ENCODE measurements at regions not wholly inside any gene's neighbourhood (a gene's known extent, or its start where the extent isn't known, plus 50 kb on each side); places are given as distances from the start of the nearest gene placed in this dataset.
A peak's percentile ranks its signal among the peaks of the same experiment; 100 is the strongest.

DNA sequence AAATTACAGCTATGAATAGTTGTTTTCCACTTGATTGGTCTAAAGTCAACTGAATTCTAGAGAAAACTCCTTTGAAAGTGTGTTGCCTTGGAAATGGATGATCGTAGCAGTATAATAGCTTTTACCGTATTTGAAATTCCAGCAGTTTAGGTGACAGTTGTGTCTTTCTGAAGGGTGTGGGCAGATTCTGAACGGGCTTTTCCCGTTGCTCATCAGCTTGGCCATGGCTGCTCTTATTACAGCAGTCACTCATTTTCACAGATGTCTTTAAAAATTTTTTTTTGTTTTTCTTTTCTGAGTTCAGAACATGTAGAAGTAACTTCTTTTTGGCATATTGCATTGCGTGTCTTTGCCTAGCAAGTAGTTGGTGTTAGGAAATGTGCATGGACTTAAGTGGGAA is 69.6 kb upstream of the SLC4A4 start:
- H3K4me3 Mint-ChIP-seq, result no peak overlapping the region
- H3K27ac Mint-ChIP-seq, result no peak overlapping the region
- TF ChIP-seq MYBL2 (CRISPR knock-in tag; IDR thresholded peaks at IDR 0.05) (no peak), MXD4 (CRISPR knock-in tag; IDR thresholded peaks at IDR 0.05; ENCODE audit: borderline replicate concordance) (no peak), ESRRA (CRISPR knock-in tag; IDR thresholded peaks at IDR 0.05; ENCODE audit: borderline replicate concordance) (no peak), FOXP1 (CRISPR knock-in tag; IDR thresholded peaks at IDR 0.05; ENCODE audit: borderline replicate concordance) (no peak)
- TF ChIP-seq, protein P1, sequence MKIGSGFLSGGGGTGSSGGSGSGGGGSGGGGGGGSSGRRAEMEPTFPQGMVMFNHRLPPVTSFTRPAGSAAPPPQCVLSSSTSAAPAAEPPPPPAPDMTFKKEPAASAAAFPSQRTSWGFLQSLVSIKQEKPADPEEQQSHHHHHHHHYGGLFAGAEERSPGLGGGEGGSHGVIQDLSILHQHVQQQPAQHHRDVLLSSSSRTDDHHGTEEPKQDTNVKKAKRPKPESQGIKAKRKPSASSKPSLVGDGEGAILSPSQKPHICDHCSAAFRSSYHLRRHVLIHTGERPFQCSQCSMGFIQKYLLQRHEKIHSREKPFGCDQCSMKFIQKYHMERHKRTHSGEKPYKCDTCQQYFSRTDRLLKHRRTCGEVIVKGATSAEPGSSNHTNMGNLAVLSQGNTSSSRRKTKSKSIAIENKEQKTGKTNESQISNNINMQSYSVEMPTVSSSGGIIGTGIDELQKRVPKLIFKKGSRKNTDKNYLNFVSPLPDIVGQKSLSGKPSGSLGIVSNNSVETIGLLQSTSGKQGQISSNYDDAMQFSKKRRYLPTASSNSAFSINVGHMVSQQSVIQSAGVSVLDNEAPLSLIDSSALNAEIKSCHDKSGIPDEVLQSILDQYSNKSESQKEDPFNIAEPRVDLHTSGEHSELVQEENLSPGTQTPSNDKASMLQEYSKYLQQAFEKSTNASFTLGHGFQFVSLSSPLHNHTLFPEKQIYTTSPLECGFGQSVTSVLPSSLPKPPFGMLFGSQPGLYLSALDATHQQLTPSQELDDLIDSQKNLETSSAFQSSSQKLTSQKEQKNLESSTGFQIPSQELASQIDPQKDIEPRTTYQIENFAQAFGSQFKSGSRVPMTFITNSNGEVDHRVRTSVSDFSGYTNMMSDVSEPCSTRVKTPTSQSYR (CRISPR knock-in tag; IDR thresholded peaks at IDR 0.05), result no peak
- TF ChIP-seq, protein P2, sequence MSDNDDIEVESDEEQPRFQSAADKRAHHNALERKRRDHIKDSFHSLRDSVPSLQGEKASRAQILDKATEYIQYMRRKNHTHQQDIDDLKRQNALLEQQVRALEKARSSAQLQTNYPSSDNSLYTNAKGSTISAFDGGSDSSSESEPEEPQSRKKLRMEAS (CRISPR knock-in tag; IDR thresholded peaks at IDR 0.05), result no peak
- TF ChIP-seq, protein P3, sequence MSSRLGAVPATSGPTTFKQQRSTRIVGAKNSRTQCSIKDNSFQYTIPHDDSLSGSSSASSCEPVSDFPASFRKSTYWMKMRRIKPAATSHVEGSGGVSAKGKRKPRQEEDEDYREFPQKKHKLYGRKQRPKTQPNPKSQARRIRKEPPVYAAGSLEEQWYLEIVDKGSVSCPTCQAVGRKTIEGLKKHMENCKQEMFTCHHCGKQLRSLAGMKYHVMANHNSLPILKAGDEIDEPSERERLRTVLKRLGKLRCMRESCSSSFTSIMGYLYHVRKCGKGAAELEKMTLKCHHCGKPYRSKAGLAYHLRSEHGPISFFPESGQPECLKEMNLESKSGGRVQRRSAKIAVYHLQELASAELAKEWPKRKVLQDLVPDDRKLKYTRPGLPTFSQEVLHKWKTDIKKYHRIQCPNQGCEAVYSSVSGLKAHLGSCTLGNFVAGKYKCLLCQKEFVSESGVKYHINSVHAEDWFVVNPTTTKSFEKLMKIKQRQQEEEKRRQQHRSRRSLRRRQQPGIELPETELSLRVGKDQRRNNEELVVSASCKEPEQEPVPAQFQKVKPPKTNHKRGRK (CRISPR knock-in tag; IDR thresholded peaks at IDR 0.05; ENCODE audit: borderline replicate concordance), result no peak
- TF ChIP-seq, protein P4, sequence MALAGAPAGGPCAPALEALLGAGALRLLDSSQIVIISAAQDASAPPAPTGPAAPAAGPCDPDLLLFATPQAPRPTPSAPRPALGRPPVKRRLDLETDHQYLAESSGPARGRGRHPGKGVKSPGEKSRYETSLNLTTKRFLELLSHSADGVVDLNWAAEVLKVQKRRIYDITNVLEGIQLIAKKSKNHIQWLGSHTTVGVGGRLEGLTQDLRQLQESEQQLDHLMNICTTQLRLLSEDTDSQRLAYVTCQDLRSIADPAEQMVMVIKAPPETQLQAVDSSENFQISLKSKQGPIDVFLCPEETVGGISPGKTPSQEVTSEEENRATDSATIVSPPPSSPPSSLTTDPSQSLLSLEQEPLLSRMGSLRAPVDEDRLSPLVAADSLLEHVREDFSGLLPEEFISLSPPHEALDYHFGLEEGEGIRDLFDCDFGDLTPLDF (CRISPR knock-in tag; IDR thresholded peaks at IDR 0.05), result no peak
- CTCF ChIA-PET, result no interaction called here
- DNase-seq (ENCODE audit: low spot score), result no peak
- ATAC-seq, result no peak
- H3K4me1 Mint-ChIP-seq, result peaks cover 13% of the 10 kb centered on the region
- no peaks in the 10 kb centered on the region for H3K9me3 Mint-ChIP-seq
- POLR2A ChIA-PET, result no interaction called here
- no peaks in the 10 kb centered on the region for H3K36me3 Mint-ChIP-seq
- no peaks in the 10 kb centered on the region for H3K27me3 Mint-ChIP-seq (ENCODE audit: low read depth)

DNA sequence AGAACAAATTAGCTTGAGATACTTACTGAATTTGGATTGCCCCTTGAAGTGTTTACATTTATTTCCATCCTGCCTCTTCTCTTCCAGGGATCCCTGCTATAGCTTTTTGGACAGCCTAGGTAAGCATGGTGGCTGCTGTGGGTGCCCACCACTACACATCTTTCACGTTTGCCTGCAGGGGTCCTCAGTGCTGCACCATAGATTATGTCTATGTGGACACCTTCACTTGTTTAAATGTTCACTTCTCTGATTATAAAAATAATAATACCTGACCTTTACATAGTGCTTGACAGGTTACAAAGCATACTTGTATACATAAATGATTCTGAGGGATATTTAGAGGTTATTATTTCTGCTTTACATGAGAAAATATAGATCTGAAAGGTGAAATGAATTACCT is 67.9 kb upstream of the SLC4A4 start:
- H3K4me1 Mint-ChIP-seq, result peaks cover 30% of the 10 kb centered on the region
- no peaks in the 10 kb centered on the region for H3K36me3 Mint-ChIP-seq
- ATAC-seq, result peak; percentile 74; the same call in 1 of the 2 replicates
- H3K9me3 Mint-ChIP-seq, result no peaks in the 10 kb centered on the region
- no peak overlapping the region for H3K4me3 Mint-ChIP-seq
- POLR2A ChIA-PET, result no interaction called here
- DNase-seq (ENCODE audit: low spot score), result peak; percentile 57
- no peaks in the 10 kb centered on the region for H3K27me3 Mint-ChIP-seq (ENCODE audit: low read depth)
- CTCF ChIA-PET, result interaction anchor here (0.5 to 1.3 kb wide), 13 partner anchors 13 to 441 kb away, joined by 3 to 7 read pairs (median 3); no protein-coding TSS in a partner anchor
- H3K27ac Mint-ChIP-seq, result no peak overlapping the region
- no peak for TF ChIP-seq RORB (CRISPR knock-in tag; IDR thresholded peaks at IDR 0.05)
- TF ChIP-seq NR2C2 (CRISPR knock-in tag; IDR thresholded peaks at IDR 0.05), result no peak
- no peak for TF ChIP-seq ZNF121 (CRISPR knock-in tag; IDR thresholded peaks at IDR 0.05)
- no peak for TF ChIP-seq ZNF423 (CRISPR knock-in tag; IDR thresholded peaks at IDR 0.05)
- TF ChIP-seq SMAD3 (CRISPR knock-in tag; IDR thresholded peaks at IDR 0.05; ENCODE audit: borderline replicate concordance), result no peak
- no peak for TF ChIP-seq OVOL2 (CRISPR knock-in tag; IDR thresholded peaks at IDR 0.05; ENCODE audit: borderline replicate concordance)
- no peak for TF ChIP-seq ZBTB21 (CRISPR knock-in tag; IDR thresholded peaks at IDR 0.05; ENCODE audit: borderline replicate concordance)
- TF ChIP-seq, protein P5, sequence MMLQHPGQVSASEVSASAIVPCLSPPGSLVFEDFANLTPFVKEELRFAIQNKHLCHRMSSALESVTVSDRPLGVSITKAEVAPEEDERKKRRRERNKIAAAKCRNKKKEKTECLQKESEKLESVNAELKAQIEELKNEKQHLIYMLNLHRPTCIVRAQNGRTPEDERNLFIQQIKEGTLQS (CRISPR knock-in tag; conservative IDR thresholded peaks at IDR 0.05), result no peak
- TF ChIP-seq, protein P3 (CRISPR knock-in tag; IDR thresholded peaks at IDR 0.05; ENCODE audit: borderline replicate concordance), result no peak
- no peak for TF ChIP-seq FOXJ3 (CRISPR knock-in tag; IDR thresholded peaks at IDR 0.05; ENCODE audit: borderline replicate concordance)
- TF ChIP-seq ZNF232 (CRISPR knock-in tag; IDR thresholded peaks at IDR 0.05), result no peak
- TF ChIP-seq, protein P2 (CRISPR knock-in tag; IDR thresholded peaks at IDR 0.05), result no peak
